IMR-90 (cell line): ENCODE measurements at regions not wholly inside any gene's neighbourhood (a gene's known extent, or its start where the extent isn't known, plus 50 kb on each side); places are given as distances from the start of the nearest gene placed in this dataset.

Source experiments
- ATAC-seq: fragments of 200-7000 bp; cut with Tn5 transposase; 2 replicates; pipeline ENCODE4 v1.9.1; 2020; ENCODE audit warnings: low read depth, mild to moderate bottlenecking, moderate library complexity
- BruUV-seq: library from RNA; stranded (reverse); fragments of 400-500 nt; replicated peaks from 2 replicates; lab custom pipeline; 2021; lab: Mats Ljungman, UMichigan
- CTCF ChIA-PET: fragments of 300-600 bp; formaldehyde crosslinking; extraction: SDS; loops from one replicate; lab custom pipeline; 2021; ENCODE audit warnings: antibody characterized with exemption; lab: Yijun Ruan, JAX
- POLR2A ChIA-PET: fragments of 300-600 bp; sonication (Branson Sonifier 250); formaldehyde crosslinking; loops from one replicate; lab custom pipeline; 2022; ENCODE audit warnings: antibody characterized with exemption; ENCODE audit not compliant: unreplicated experiment; lab: Charles Lee
- DNase-seq: peaks from one replicate; pipeline ENCODE4 v3.0.0; 2013
- H2AFZ ChIP-seq: replicated peaks from 2 replicates; pipeline ENCODE3; 2013; ENCODE audit warnings: low read length, mild to moderate bottlenecking; ENCODE audit not compliant: poor library complexity
- H2AK5ac ChIP-seq: 2 replicates; pipeline ENCODE4 v1.6.1; 2013; ENCODE audit warnings: low read depth, low read length, inconsistent platforms
- H2AK9ac ChIP-seq: replicated peaks from 2 replicates; pipeline ENCODE3; 2013; ENCODE audit warnings: mild to moderate bottlenecking, low read depth, low read length, moderate library complexity; ENCODE audit not compliant: poor library complexity
- H2BK120ac ChIP-seq: 2 replicates; pipeline ENCODE4 v1.6.1; 2013; ENCODE audit warnings: low read depth, low read length, inconsistent platforms
- H2BK15ac ChIP-seq: 3 replicates; pipeline ENCODE4 v1.6.1; 2013; ENCODE audit warnings: low read depth, low read length, inconsistent platforms
- H2BK20ac ChIP-seq: 2 replicates; pipeline ENCODE4 v1.6.1; 2013; ENCODE audit warnings: low read depth, mild to moderate bottlenecking, inconsistent platforms, low read length, moderate library complexity
- H2BK5ac ChIP-seq: 2 replicates; pipeline ENCODE4 v1.6.1; 2013; ENCODE audit warnings: mild to moderate bottlenecking, low read depth, low read length, inconsistent platforms; ENCODE audit not compliant: poor library complexity, severe bottlenecking
- H3K14ac ChIP-seq: replicated peaks from 2 replicates; pipeline ENCODE4 v1.6.1; 2013; ENCODE audit warnings: low read depth, low read length, inconsistent platforms
- H3K18ac ChIP-seq: 2 replicates; pipeline ENCODE4 v1.6.1; 2013; ENCODE audit warnings: low read depth, low read length, control low read depth
- H3K23ac ChIP-seq: 2 replicates; pipeline ENCODE4 v1.6.1; 2013; ENCODE audit warnings: low read depth, low read length, inconsistent platforms
- H3K27ac ChIP-seq: 2 replicates; pipeline ENCODE4 v1.5.1; 2013; ENCODE audit warnings: mild to moderate bottlenecking, control low read depth, low read length; ENCODE audit not compliant: insufficient read depth
- H3K27me3 ChIP-seq: 2 replicates; pipeline ENCODE4 v1.6.1; 2013; ENCODE audit warnings: low read length; ENCODE audit not compliant: control insufficient read depth, insufficient read depth
- H3K36me3 ChIP-seq: 2 replicates; pipeline ENCODE4 v1.6.1; 2013; ENCODE audit warnings: low read length, mixed read lengths; ENCODE audit not compliant: control insufficient read depth, insufficient read depth
- H3K4ac ChIP-seq: 2 replicates; pipeline ENCODE4 v1.6.1; 2013; ENCODE audit warnings: low read depth, low read length, inconsistent platforms
- H3K4me1 ChIP-seq: 2 replicates; pipeline ENCODE4 v1.6.1; 2013; ENCODE audit warnings: low read length, mixed read lengths; ENCODE audit not compliant: control insufficient read depth, insufficient read depth
- H3K4me2 ChIP-seq: 2 replicates; pipeline ENCODE4 v1.6.1; 2013; ENCODE audit warnings: low read depth, mild to moderate bottlenecking, control low read depth, low read length, moderate library complexity
- H3K4me3 ChIP-seq: 2 replicates; pipeline ENCODE4 v1.5.1; 2013; ENCODE audit warnings: low read depth, mild to moderate bottlenecking, control low read depth, low read length, moderate library complexity; ENCODE audit not compliant: insufficient read depth
- H3K56ac ChIP-seq: 2 replicates; pipeline ENCODE4 v1.6.1; 2013; ENCODE audit warnings: low read length, inconsistent platforms; ENCODE audit not compliant: insufficient read depth; ENCODE audit errors: extremely low read depth
- H3K79me1 ChIP-seq, 2 experiments: 2 replicates each; pipeline ENCODE4 v1.6.1; 2013; ENCODE audit warnings: low read length in 2 of 2, inconsistent platforms in 1 of 2, low read depth in 1 of 2
- H3K9ac ChIP-seq: 2 replicates; pipeline ENCODE4 v1.6.1; 2013; ENCODE audit warnings: low read depth, low read length, control low read depth
- H3K9me1 ChIP-seq: 2 replicates; pipeline ENCODE4 v1.6.1; 2013; ENCODE audit warnings: low read length, inconsistent platforms; ENCODE audit not compliant: insufficient read depth
- H3K9me3 ChIP-seq: 2 replicates; pipeline ENCODE4 v1.6.1; 2013; ENCODE audit warnings: low read length; ENCODE audit not compliant: control insufficient read depth, insufficient read depth
- H4K20me1 ChIP-seq: 2 replicates; pipeline ENCODE4 v1.6.1; 2013; ENCODE audit warnings: low read length, inconsistent platforms; ENCODE audit not compliant: insufficient read depth
- H4K5ac ChIP-seq: 2 replicates; pipeline ENCODE4 v1.6.1; 2013; ENCODE audit warnings: mild to moderate bottlenecking, low read depth, low read length, control low read depth
- H4K8ac ChIP-seq, 2 experiments: 2 replicates each; pipeline ENCODE4 v1.6.1; 2013; ENCODE audit warnings: low read depth in 2 of 2, low read length in 2 of 2, control low read depth in 1 of 2, inconsistent platforms in 1 of 2
- H4K91ac ChIP-seq: 2 replicates; pipeline ENCODE4 v1.6.1; 2013; ENCODE audit warnings: low read depth, low read length, inconsistent platforms; ENCODE audit not compliant: insufficient read depth
- BHLHE40 ChIP-seq: fragments of 150-350 bp; IDR thresholded peaks from 2 replicates; pipeline ENCODE4 v1.6.1; 2016; ENCODE audit warnings: mild to moderate bottlenecking, low read depth, low read length
- CEBPB ChIP-seq: IDR thresholded peaks from 2 replicates; pipeline ENCODE4 v1.6.1; 2012; ENCODE audit warnings: low read depth, low read length, improper control_type of control experiment
- CHD1 ChIP-seq: IDR thresholded peaks from 2 replicates; pipeline ENCODE4 v1.6.1; 2012; ENCODE audit warnings: low read depth, low read length, improper control_type of control experiment
- FOS ChIP-seq: fragments of 150-350 bp; IDR thresholded peaks from 2 replicates; pipeline ENCODE4 v1.6.1; 2016; ENCODE audit warnings: low read depth, low read length
- MAFK ChIP-seq: IDR thresholded peaks from 2 replicates; pipeline ENCODE4 v1.6.1; 2012; ENCODE audit warnings: low read depth, low read length, improper control_type of control experiment
- MAZ ChIP-seq: IDR thresholded peaks from 2 replicates; pipeline ENCODE4 v1.6.1; 2012; ENCODE audit warnings: low read depth, mild to moderate bottlenecking, low read length, improper control_type of control experiment, moderate library complexity, borderline replicate concordance
- MXI1 ChIP-seq: IDR thresholded peaks from 2 replicates; pipeline ENCODE4 v1.6.1; 2012; ENCODE audit warnings: low read depth, mild to moderate bottlenecking, low read length, moderate library complexity, borderline replicate concordance
- NFE2L2 ChIP-seq: fragments of 150-350 bp; IDR thresholded peaks from 2 replicates; pipeline ENCODE4 v1.6.1; 2016; ENCODE audit warnings: low read depth, mild to moderate bottlenecking, low read length
- POLR2A ChIP-seq: IDR thresholded peaks from 2 replicates; pipeline ENCODE4 v1.6.1; 2012; ENCODE audit warnings: mild to moderate bottlenecking, low read depth, low read length
- RAD21 ChIP-seq: IDR thresholded peaks from 2 replicates; pipeline ENCODE4 v1.6.1; 2012; ENCODE audit warnings: low read length, improper control_type of control experiment
- RCOR1 ChIP-seq: IDR thresholded peaks from 2 replicates; pipeline ENCODE4 v1.6.1; 2012; ENCODE audit warnings: mild to moderate bottlenecking, low read length, improper control_type of control experiment; ENCODE audit not compliant: insufficient replicate concordance
- RFX5 ChIP-seq: IDR thresholded peaks from 2 replicates; pipeline ENCODE4 v1.8.0; 2012; ENCODE audit warnings: low read depth, mild to moderate bottlenecking, low read length, moderate library complexity
- SMC3 ChIP-seq: fragments of 150-350 bp; IDR thresholded peaks from 2 replicates; pipeline ENCODE4 v1.6.1; 2016; ENCODE audit warnings: low read depth, mild to moderate bottlenecking, antibody characterized with exemption, low read length, moderate library complexity
- WGBS, 2 experiments: methylation state at CpG; one replicate each; pipeline versions ENCODE4 v1.1.5 to v1.1.7; 2013; ENCODE audit warnings: missing lambda C conversion rate in 2 of 2; ENCODE audit not compliant: insufficient read length in 1 of 2; ENCODE audit errors: extremely low coverage in 2 of 2; 5-methylcytosine and 5-hydroxymethylcytosine counted together
- dilution Hi-C: fragments of 300-500 bp; cut with HindIII; formaldehyde crosslinking; loops from one replicate; pipeline ENCODE4 v1.14.3; 2018; ENCODE audit warnings: low sequenced_read_pairs; ENCODE audit not compliant: unreplicated experiment
- in situ Hi-C: fragments of 300-500 bp; cut with MboI; formaldehyde crosslinking; loops from 3 replicates; pipeline ENCODE4 v1.14.3; 2019; ENCODE audit warnings: low sequenced_read_pairs, inconsistent platforms, mixed read lengths
- intact Hi-C: fragments of 100-400 bp; cut with micrococcal nuclease; formaldehyde crosslinking; loops from 2 replicates; pipeline ENCODE4 v1.10.0; 2022
- TF ChIP-seq, protein P1 (sequence below): fragments of 150-350 bp; IDR thresholded peaks from 2 replicates; pipeline ENCODE4 v1.6.1; 2016; ENCODE audit warnings: low read depth, mild to moderate bottlenecking, low read length, moderate library complexity, borderline replicate concordance
- TF ChIP-seq, protein P2 (sequence below): fragments of 150-350 bp; IDR thresholded peaks from 2 replicates; pipeline ENCODE4 v1.6.1; 2017; ENCODE audit warnings: mild to moderate bottlenecking, antibody characterized with exemption, low read length, low read depth
- TF ChIP-seq, protein P3 (sequence below): conservative IDR thresholded peaks from 2 replicates; pipeline ENCODE4 v1.5.1; 2012; ENCODE audit warnings: mild to moderate bottlenecking, low read depth, low read length, improper control_type of control experiment

DNA sequence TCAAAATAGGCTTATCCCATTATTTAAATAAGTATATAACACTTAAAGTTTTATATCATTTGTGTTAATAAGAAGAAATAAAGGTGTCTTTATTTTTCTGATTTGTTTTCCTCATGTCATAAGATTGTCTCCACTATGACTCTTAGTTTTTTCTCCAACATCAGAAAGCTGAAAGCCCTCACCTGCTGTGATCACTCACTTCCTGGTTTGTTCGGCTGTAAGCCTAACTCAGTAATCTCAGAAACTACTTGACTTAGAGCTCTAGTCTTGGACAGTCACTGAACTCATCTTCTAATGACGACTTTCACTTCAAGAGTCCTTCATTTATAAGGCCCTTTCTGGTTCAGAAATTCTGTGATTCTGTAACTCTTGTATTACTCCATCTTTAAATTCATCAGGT lies 311.0 kb downstream of the ZEB2 start:
- Histone ChIP-seq H2BK20ac (no peak overlapping the region), H4K5ac (no peak overlapping the region), H3K56ac (no peak overlapping the region), H4K8ac (no peak overlapping the region), H2AFZ (no peak overlapping the region), H3K14ac (no peak overlapping the region), H3K36me3 (no peaks in the 10 kb centered on the region), H3K4ac (no peak overlapping the region), H3K9me3 (no peaks in the 10 kb centered on the region), H3K9me1 (0 out of 2 replicates have a peak, but pooled peaks cover 2% of the 10 kb centered on the region), H3K23ac (no peak overlapping the region), H3K79me1 (no peaks in the 10 kb centered on the region), H4K91ac (no peak overlapping the region), H2BK120ac (no peak overlapping the region), H3K9ac (no peak overlapping the region), H3K4me3 (no peak overlapping the region), H3K4me1 (no peaks in the 10 kb centered on the region), H4K20me1 (no peaks in the 10 kb centered on the region), H2AK5ac (no peak overlapping the region), H2BK5ac (no peak overlapping the region), H3K27me3 (no peaks in the 10 kb centered on the region), H3K18ac (no peak overlapping the region), H3K27ac (no peak overlapping the region), H2AK9ac (no peak overlapping the region), H2BK15ac (no peak overlapping the region), H3K4me2 (no peak overlapping the region)
- CTCF ChIA-PET: no interaction called here
- POLR2A ChIA-PET: no interaction called here
- in situ Hi-C loops: no loop called here
- TF ChIP-seq, protein P1, sequence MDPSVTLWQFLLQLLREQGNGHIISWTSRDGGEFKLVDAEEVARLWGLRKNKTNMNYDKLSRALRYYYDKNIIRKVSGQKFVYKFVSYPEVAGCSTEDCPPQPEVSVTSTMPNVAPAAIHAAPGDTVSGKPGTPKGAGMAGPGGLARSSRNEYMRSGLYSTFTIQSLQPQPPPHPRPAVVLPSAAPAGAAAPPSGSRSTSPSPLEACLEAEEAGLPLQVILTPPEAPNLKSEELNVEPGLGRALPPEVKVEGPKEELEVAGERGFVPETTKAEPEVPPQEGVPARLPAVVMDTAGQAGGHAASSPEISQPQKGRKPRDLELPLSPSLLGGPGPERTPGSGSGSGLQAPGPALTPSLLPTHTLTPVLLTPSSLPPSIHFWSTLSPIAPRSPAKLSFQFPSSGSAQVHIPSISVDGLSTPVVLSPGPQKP: no peak
- no peak for TF ChIP-seq BHLHE40
- TF ChIP-seq RFX5: no peak
- no peak for TF ChIP-seq MAFK
- TF ChIP-seq CEBPB: no peak
- TF ChIP-seq RAD21: no peak
- no peak for TF ChIP-seq MXI1
- TF ChIP-seq, protein P2, sequence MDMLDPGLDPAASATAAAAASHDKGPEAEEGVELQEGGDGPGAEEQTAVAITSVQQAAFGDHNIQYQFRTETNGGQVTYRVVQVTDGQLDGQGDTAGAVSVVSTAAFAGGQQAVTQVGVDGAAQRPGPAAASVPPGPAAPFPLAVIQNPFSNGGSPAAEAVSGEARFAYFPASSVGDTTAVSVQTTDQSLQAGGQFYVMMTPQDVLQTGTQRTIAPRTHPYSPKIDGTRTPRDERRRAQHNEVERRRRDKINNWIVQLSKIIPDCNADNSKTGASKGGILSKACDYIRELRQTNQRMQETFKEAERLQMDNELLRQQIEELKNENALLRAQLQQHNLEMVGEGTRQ: no peak
- no peak for TF ChIP-seq CHD1
- TF ChIP-seq NFE2L2: no peak
- TF ChIP-seq POLR2A: no peak
- TF ChIP-seq, protein P3, sequence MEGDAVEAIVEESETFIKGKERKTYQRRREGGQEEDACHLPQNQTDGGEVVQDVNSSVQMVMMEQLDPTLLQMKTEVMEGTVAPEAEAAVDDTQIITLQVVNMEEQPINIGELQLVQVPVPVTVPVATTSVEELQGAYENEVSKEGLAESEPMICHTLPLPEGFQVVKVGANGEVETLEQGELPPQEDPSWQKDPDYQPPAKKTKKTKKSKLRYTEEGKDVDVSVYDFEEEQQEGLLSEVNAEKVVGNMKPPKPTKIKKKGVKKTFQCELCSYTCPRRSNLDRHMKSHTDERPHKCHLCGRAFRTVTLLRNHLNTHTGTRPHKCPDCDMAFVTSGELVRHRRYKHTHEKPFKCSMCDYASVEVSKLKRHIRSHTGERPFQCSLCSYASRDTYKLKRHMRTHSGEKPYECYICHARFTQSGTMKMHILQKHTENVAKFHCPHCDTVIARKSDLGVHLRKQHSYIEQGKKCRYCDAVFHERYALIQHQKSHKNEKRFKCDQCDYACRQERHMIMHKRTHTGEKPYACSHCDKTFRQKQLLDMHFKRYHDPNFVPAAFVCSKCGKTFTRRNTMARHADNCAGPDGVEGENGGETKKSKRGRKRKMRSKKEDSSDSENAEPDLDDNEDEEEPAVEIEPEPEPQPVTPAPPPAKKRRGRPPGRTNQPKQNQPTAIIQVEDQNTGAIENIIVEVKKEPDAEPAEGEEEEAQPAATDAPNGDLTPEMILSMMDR: no peak
- TF ChIP-seq FOS: no peak
- TF ChIP-seq MAZ: no peak
- TF ChIP-seq SMC3: no peak
- no peak for TF ChIP-seq RCOR1
- dilution Hi-C loops: no loop called here
- WGBS, 2 experiments: 83% methylated on average over 1 of the region's 2 CpGs; no CpG with 5 or more reads in 1 of the 2 experiments
- BruUV-seq: no TSS peak
- ATAC-seq (no peak), DNase-seq (no peak)
- intact Hi-C loops: no loop called here
